Left kidney (tissue), 1 donor: ENCODE measurements at regions not wholly inside any gene's neighbourhood (a gene's known extent, or its start where the extent isn't known, plus 50 kb on each side); places are given as distances from the start of the nearest gene placed in this dataset.
"Not testable (repeated sequence)": the region's sequence is repeated elsewhere in the genome, so short reads cannot be mapped to it uniquely, and the experiment has no call there.

Experiments used
- DNase-seq: peaks from one replicate; pipeline ENCODE4 v3.0.0-alpha.2; 2013

- DNase-seq = no peak
Observed at GRCh38 chr4:31375936-31376335, 655.8 kb downstream of the PCDH7 start.

- no peak for DNase-seq
Observed at GRCh38 chr4:31379364-31379763, 659.2 kb downstream of the PCDH7 start.

- no peak for DNase-seq
Observed at GRCh38 chr4:31383767-31384166, 663.6 kb downstream of the PCDH7 start.

GRCh38 chr4:31390849-31391248 lies 670.7 kb downstream of the PCDH7 start:
- DNase-seq = no peak

- DNase-seq = no peak
Observed at GRCh38 chr4:31391976-31392375, 671.8 kb downstream of the PCDH7 start.

- no peak for DNase-seq
Observed at GRCh38 chr4:31392923-31393322, 672.8 kb downstream of the PCDH7 start.

GRCh38 chr4:31408121-31408520 lies 688.0 kb downstream of the PCDH7 start:
- no peak for DNase-seq

GRCh38 chr4:31411565-31411964 lies 691.4 kb downstream of the PCDH7 start:
- DNase-seq = no peak

- DNase-seq = no peak
Observed at GRCh38 chr4:31415629-31416028, 695.5 kb downstream of the PCDH7 start.

GRCh38 chr4:31416498-31416897 lies 696.3 kb downstream of the PCDH7 start:
- no peak for DNase-seq

GRCh38 chr4:31417040-31417439 lies 696.9 kb downstream of the PCDH7 start:
- peak; percentile 4 for DNase-seq

- no peak for DNase-seq
Observed at GRCh38 chr4:31422006-31422405, 701.8 kb downstream of the PCDH7 start.

- DNase-seq = no peak
Observed at GRCh38 chr4:31427691-31428090, 707.5 kb downstream of the PCDH7 start.

- no peak for DNase-seq
Observed at GRCh38 chr4:31442236-31442635, 722.1 kb downstream of the PCDH7 start.

- no peak for DNase-seq
Observed at GRCh38 chr4:31445526-31445925, 725.4 kb downstream of the PCDH7 start.

- DNase-seq = no peak
Observed at GRCh38 chr4:31455612-31456011, 735.4 kb downstream of the PCDH7 start.

GRCh38 chr4:31458813-31459212 lies 738.6 kb downstream of the PCDH7 start:
- DNase-seq = no peak

- no peak for DNase-seq
Observed at GRCh38 chr4:31461421-31461820, 741.3 kb downstream of the PCDH7 start.

- no peak for DNase-seq
Observed at GRCh38 chr4:31467781-31468180, 747.6 kb downstream of the PCDH7 start.

- DNase-seq = no peak
Observed at GRCh38 chr4:31474221-31474620, 754.1 kb downstream of the PCDH7 start.

GRCh38 chr4:31482691-31483090 lies 762.5 kb downstream of the PCDH7 start:
- no peak for DNase-seq

GRCh38 chr4:31499216-31499615 lies 779.0 kb downstream of the PCDH7 start:
- not testable (repeated sequence) for DNase-seq

GRCh38 chr4:31516520-31516919 lies 796.4 kb downstream of the PCDH7 start:
- DNase-seq = no peak

GRCh38 chr4:31518796-31519250 lies 798.7 kb downstream of the PCDH7 start:
- no peak for DNase-seq

- DNase-seq = no peak
Observed at GRCh38 chr4:31530555-31530954, 810.4 kb downstream of the PCDH7 start.
